ENCODE measurements at regions not wholly inside any gene's neighbourhood (a gene's known extent, or its start where the extent isn't known, plus 50 kb on each side); places are given as distances from the start of the nearest gene placed in this dataset.
"Not testable (repeated sequence)": the region's sequence is repeated elsewhere in the genome, so short reads cannot be mapped to it uniquely, and the experiment has no call there.

- POLR2A ChIA-PET; H3K4me1 ChIP-seq (ENCODE audit: control insufficient read depth in 2 of 2, insufficient read depth in 2 of 2, low read length in 2 of 2); H3K4me3 ChIP-seq (ENCODE audit: low read length); CTCF ChIA-PET; intact Hi-C loops (cut with micrococcal nuclease); ATAC-seq; H3K27ac Mint-ChIP-seq; H3K36me3 ChIP-seq (ENCODE audit: control insufficient read depth in 2 of 3, insufficient read depth in 3 of 3, low read length in 3 of 3); H3K27me3 ChIP-seq (ENCODE audit: control insufficient read depth in 2 of 2, insufficient read depth in 2 of 2, low read length in 2 of 2); H3K27me3 Mint-ChIP-seq; H3K36me3 Mint-ChIP-seq; H3K9me3 ChIP-seq (ENCODE audit: control insufficient read depth in 2 of 3, low read length in 3 of 3); H3K9me3 Mint-ChIP-seq; H3K27ac ChIP-seq (ENCODE audit: low read depth, low read length); H3K4me1 Mint-ChIP-seq; DNase-seq; H3K4me3 Mint-ChIP-seq: not testable (repeated sequence)
Observed at GRCh38 chr10:46154683-46155082, 108.6 kb upstream of the MSMB start.

GRCh38 chr10:46156866-46157265 is 110.8 kb upstream of the MSMB start:
- H3K9me3 Mint-ChIP-seq; H3K27me3 Mint-ChIP-seq; H3K4me3 ChIP-seq (ENCODE audit: low read length); DNase-seq; ATAC-seq; H3K27me3 ChIP-seq (ENCODE audit: control insufficient read depth in 2 of 2, insufficient read depth in 2 of 2, low read length in 2 of 2); CTCF ChIA-PET; H3K27ac ChIP-seq (ENCODE audit: low read depth, low read length); H3K4me3 Mint-ChIP-seq; H3K4me1 Mint-ChIP-seq; intact Hi-C loops (cut with micrococcal nuclease); H3K27ac Mint-ChIP-seq; H3K36me3 ChIP-seq (ENCODE audit: control insufficient read depth in 2 of 3, insufficient read depth in 3 of 3, low read length in 3 of 3); H3K36me3 Mint-ChIP-seq; H3K4me1 ChIP-seq (ENCODE audit: control insufficient read depth in 2 of 2, insufficient read depth in 2 of 2, low read length in 2 of 2); H3K9me3 ChIP-seq (ENCODE audit: control insufficient read depth in 2 of 3, low read length in 3 of 3); POLR2A ChIA-PET: not testable (repeated sequence)

- Histone ChIP-seq H3K9me3 (ENCODE audit: control insufficient read depth in 2 of 3, low read length in 3 of 3) (peaks cover 0 to 6% (median 0%) of the 10 kb centered on the region in 3 experiments), H3K4me3 (ENCODE audit: low read length) (no peak overlapping the region), H3K4me1 (ENCODE audit: control insufficient read depth in 2 of 2, insufficient read depth in 2 of 2, low read length in 2 of 2) (no peaks in the 10 kb centered on the region), H3K27me3 (ENCODE audit: control insufficient read depth in 2 of 2, insufficient read depth in 2 of 2, low read length in 2 of 2) (no peaks in the 10 kb centered on the region), H3K27ac (ENCODE audit: low read depth, low read length) (no peak overlapping the region), H3K36me3 (ENCODE audit: control insufficient read depth in 2 of 3, insufficient read depth in 3 of 3, low read length in 3 of 3) (no peaks in the 10 kb centered on the region)
- DNase-seq (no peak), ATAC-seq (no peak)
- H3K4me3 Mint-ChIP-seq: no peak overlapping the region
- H3K27me3 Mint-ChIP-seq: peaks cover 0 to 21% (median 0%) of the 10 kb centered on the region in 5 donors
- intact Hi-C loops (cut with micrococcal nuclease): no loop called here
- H3K9me3 Mint-ChIP-seq: peaks cover 0 to 27% (median 5%) of the 10 kb centered on the region in 11 donors
- H3K36me3 Mint-ChIP-seq: peaks cover 0 to 19% (median 8%) of the 10 kb centered on the region in 5 donors
- H3K4me1 Mint-ChIP-seq: no peaks in the 10 kb centered on the region
- CTCF ChIA-PET: no interaction called here
- no peak overlapping the region for H3K27ac Mint-ChIP-seq
- POLR2A ChIA-PET: no interaction called here
Observed at GRCh38 chr10:46169736-46170135, 117.1 kb upstream of the ANTXRL start.

- Histone ChIP-seq H3K27me3 (ENCODE audit: control insufficient read depth in 2 of 2, insufficient read depth in 2 of 2, low read length in 2 of 2) (no peaks in the 10 kb centered on the region), H3K27ac (ENCODE audit: low read depth, low read length) (no peak overlapping the region), H3K4me1 (ENCODE audit: control insufficient read depth in 2 of 2, insufficient read depth in 2 of 2, low read length in 2 of 2) (no peaks in the 10 kb centered on the region), H3K9me3 (ENCODE audit: control insufficient read depth in 2 of 3, low read length in 3 of 3) (peaks cover 0 to 6% (median 0%) of the 10 kb centered on the region in 3 experiments), H3K4me3 (ENCODE audit: low read length) (no peak overlapping the region), H3K36me3 (ENCODE audit: control insufficient read depth in 2 of 3, insufficient read depth in 3 of 3, low read length in 3 of 3) (no peaks in the 10 kb centered on the region)
- DNase-seq (no peak), ATAC-seq (no peak)
- H3K27ac Mint-ChIP-seq: no peak overlapping the region
- H3K4me3 Mint-ChIP-seq: no peak overlapping the region
- H3K36me3 Mint-ChIP-seq: peaks cover 0 to 19% (median 8%) of the 10 kb centered on the region in 5 donors
- POLR2A ChIA-PET: no interaction called here
- intact Hi-C loops (cut with micrococcal nuclease): no loop called here
- H3K4me1 Mint-ChIP-seq: peaks cover 0 to 3% (median 0%) of the 10 kb centered on the region in 7 donors
- CTCF ChIA-PET: no interaction called here
- H3K9me3 Mint-ChIP-seq: peaks cover 0 to 27% (median 5%) of the 10 kb centered on the region in 11 donors
- H3K27me3 Mint-ChIP-seq: peaks cover 0 to 18% (median 0%) of the 10 kb centered on the region in 5 donors
Observed at GRCh38 chr10:46170789-46171188, 116.0 kb upstream of the ANTXRL start.

- Mint-ChIP-seq H3K4me3 (no peak overlapping the region), H3K9me3 (peaks cover 0 to 27% (median 5%) of the 10 kb centered on the region in 11 donors), H3K4me1 (peaks cover 0 to 3% (median 0%) of the 10 kb centered on the region in 7 donors), H3K27me3 (peaks cover 0 to 16% (median 0%) of the 10 kb centered on the region in 5 donors), H3K27ac (peak overlapping the region in 1 of 9 donors; percentile 2), H3K36me3 (peaks cover 0 to 19% (median 8%) of the 10 kb centered on the region in 5 donors)
- H3K4me1 ChIP-seq (ENCODE audit: control insufficient read depth in 2 of 2, insufficient read depth in 2 of 2, low read length in 2 of 2): no peaks in the 10 kb centered on the region
- DNase-seq (no peak), ATAC-seq (no peak)
- no peaks in the 10 kb centered on the region for H3K27me3 ChIP-seq (ENCODE audit: control insufficient read depth in 2 of 2, insufficient read depth in 2 of 2, low read length in 2 of 2)
- POLR2A ChIA-PET: no interaction called here
- no peaks in the 10 kb centered on the region for H3K36me3 ChIP-seq (ENCODE audit: control insufficient read depth in 2 of 3, insufficient read depth in 3 of 3, low read length in 3 of 3)
- CTCF ChIA-PET: no interaction called here
- intact Hi-C loops (cut with micrococcal nuclease): no loop called here
- H3K4me3 ChIP-seq (ENCODE audit: low read length): no peak overlapping the region
- peaks cover 0 to 6% (median 0%) of the 10 kb centered on the region in 3 experiments for H3K9me3 ChIP-seq (ENCODE audit: control insufficient read depth in 2 of 3, low read length in 3 of 3)
- H3K27ac ChIP-seq (ENCODE audit: low read depth, low read length): no peak overlapping the region
Observed at GRCh38 chr10:46171661-46172060, 115.1 kb upstream of the ANTXRL start.

- no peaks in the 10 kb centered on the region for H3K4me1 ChIP-seq (ENCODE audit: control insufficient read depth in 2 of 2, insufficient read depth in 2 of 2, low read length in 2 of 2)
- no peak for ATAC-seq
- H3K36me3 ChIP-seq (ENCODE audit: control insufficient read depth in 2 of 3, insufficient read depth in 3 of 3, low read length in 3 of 3): no peaks in the 10 kb centered on the region
- intact Hi-C loops (cut with micrococcal nuclease): no loop called here
- no peak overlapping the region for H3K4me3 ChIP-seq (ENCODE audit: low read length)
- peak overlapping the region in 1 of 9 donors; percentile 77 for H3K27ac Mint-ChIP-seq
- peaks cover 0 to 22% (median 4%) of the 10 kb centered on the region in 5 donors for H3K36me3 Mint-ChIP-seq
- H3K4me3 Mint-ChIP-seq: no peak overlapping the region
- peaks cover 0 to 8% (median 0%) of the 10 kb centered on the region in 5 donors for H3K27me3 Mint-ChIP-seq
- peaks cover 0 to 20% (median 4%) of the 10 kb centered on the region in 11 donors for H3K9me3 Mint-ChIP-seq
- ChIA-PET CTCF (interaction anchor here (0.6 kb wide), 1 partner anchor 71 kb away, joined by 5 read pairs; no protein-coding TSS in a partner anchor), POLR2A (no interaction called here)
- H3K27ac ChIP-seq (ENCODE audit: low read depth, low read length): no peak overlapping the region
- H3K4me1 Mint-ChIP-seq: peaks cover 0 to 3% (median 0%) of the 10 kb centered on the region in 7 donors
- peaks cover 0 to 6% (median 0%) of the 10 kb centered on the region in 3 experiments for H3K9me3 ChIP-seq (ENCODE audit: control insufficient read depth in 2 of 3, low read length in 3 of 3)
- no peak for DNase-seq
- H3K27me3 ChIP-seq (ENCODE audit: control insufficient read depth in 2 of 2, insufficient read depth in 2 of 2, low read length in 2 of 2): no peaks in the 10 kb centered on the region
Observed at GRCh38 chr10:46175296-46175695, 111.5 kb upstream of the ANTXRL start.

- CTCF ChIA-PET: interaction anchor here (0.6 kb wide), 1 partner anchor 72 kb away, joined by 5 read pairs; no protein-coding TSS in a partner anchor
- no peak for DNase-seq
- no peak overlapping the region for H3K4me3 Mint-ChIP-seq
- H3K4me3 ChIP-seq (ENCODE audit: low read length): no peak overlapping the region
- peaks cover 0 to 3% (median 0%) of the 10 kb centered on the region in 7 donors for H3K4me1 Mint-ChIP-seq
- no peaks in the 10 kb centered on the region for H3K27me3 ChIP-seq (ENCODE audit: control insufficient read depth in 2 of 2, insufficient read depth in 2 of 2, low read length in 2 of 2)
- H3K36me3 ChIP-seq (ENCODE audit: control insufficient read depth in 2 of 3, insufficient read depth in 3 of 3, low read length in 3 of 3): no peaks in the 10 kb centered on the region
- POLR2A ChIA-PET: no interaction called here
- no peaks in the 10 kb centered on the region for H3K4me1 ChIP-seq (ENCODE audit: control insufficient read depth in 2 of 2, insufficient read depth in 2 of 2, low read length in 2 of 2)
- H3K9me3 Mint-ChIP-seq: peaks cover 0 to 15% (median 2%) of the 10 kb centered on the region in 11 donors
- ATAC-seq: no peak
- H3K36me3 Mint-ChIP-seq: peaks cover 0 to 19% (median 2%) of the 10 kb centered on the region in 5 donors
- peaks cover 0 to 2% (median 0%) of the 10 kb centered on the region in 3 experiments for H3K9me3 ChIP-seq (ENCODE audit: control insufficient read depth in 2 of 3, low read length in 3 of 3)
- H3K27ac ChIP-seq (ENCODE audit: low read depth, low read length): no peak overlapping the region
- H3K27me3 Mint-ChIP-seq: peaks cover 0 to 8% (median 0%) of the 10 kb centered on the region in 5 donors
- H3K27ac Mint-ChIP-seq: no peak overlapping the region
- intact Hi-C loops (cut with micrococcal nuclease): no loop called here
Observed at GRCh38 chr10:46175831-46176230, 111.0 kb upstream of the ANTXRL start.

Data from naive thymus-derived CD4-positive, alpha-beta T cell (primary cell).